ENCODE measurements at regions not wholly inside any gene's neighbourhood (a gene's known extent, or its start where the extent isn't known, plus 50 kb on each side); places are given as distances from the start of the nearest gene placed in this dataset.

- no peak for FAIRE-seq
- peaks cover 6 to 12% of the 10 kb centered on the region in 2 experiments; a peak in 3 of 5 replicates for H3K4me1 ChIP-seq (replicated peaks in 1 of 2; ENCODE audit: control insufficient read depth in 2 of 2, insufficient read depth in 2 of 2, low read length in 2 of 2)
- H3K4me3 ChIP-seq = no peak overlapping the region
- intact Hi-C loops (cut with micrococcal nuclease) = loop anchor here (10.0 kb wide), 1 partner anchor 265 kb away; the partner anchor contains the start of gene PGRMC2
- WGBS (ENCODE audit: insufficient coverage, low coverage, missing lambda C conversion rate) = 93% methylated on average over 1 of the region's 1 CpG
- no peaks in the 10 kb centered on the region for H3K9me1 ChIP-seq (ENCODE audit: control insufficient read depth, insufficient read depth, low read length)
- BruUV-seq (replicated peaks) = no TSS peak
- ChIA-PET CTCF (ENCODE audit: low intra/inter-chr PET ratio) (no interaction called here), POLR2A (no interaction called here)
- H3K4me2 ChIP-seq (ENCODE audit: insufficient read depth, low read length) = no peak overlapping the region
- no peak overlapping the region for H3K27ac ChIP-seq (ENCODE audit: extremely low read depth, low read depth, low read length)
- no peaks in the 10 kb centered on the region for H3K79me2 ChIP-seq (ENCODE audit: control insufficient read depth, insufficient read depth, low read length)
- DNase-seq (ENCODE audit: extremely low read depth in 1 of 4, low spot score in 3 of 4) = no peak
- no peak overlapping the region for H3K9ac ChIP-seq (ENCODE audit: insufficient read depth in 1 of 2, low read depth in 2 of 2, low read length in 2 of 2)
- no peaks in the 10 kb centered on the region for H3K36me3 ChIP-seq (ENCODE audit: control insufficient read depth, insufficient read depth, low read length)
- no peak overlapping the region for H2AFZ ChIP-seq (ENCODE audit: low read depth, low read length)
- ATAC-seq = no peak
- in situ Hi-C loops (cut with MboI) = no loop called here
- no peaks in the 10 kb centered on the region for H4K20me1 ChIP-seq (replicated peaks; ENCODE audit: control insufficient read depth, insufficient read depth, low read length)
- no peaks in the 10 kb centered on the region for H3K27me3 ChIP-seq (ENCODE audit: control insufficient read depth in 2 of 2, insufficient read depth in 2 of 2, low read length in 2 of 2)
- H3K9me3 ChIP-seq (replicated peaks; ENCODE audit: control insufficient read depth, insufficient read depth, low read depth, low read length) = no peaks in the 10 kb centered on the region
- TF ChIP-seq ZBTB5 (IDR thresholded peaks at IDR 0.05) (no peak), ZNF133 (CRISPR knock-in tag; IDR thresholded peaks at IDR 0.05) (no peak), RREB1 (CRISPR knock-in tag; IDR thresholded peaks at IDR 0.05) (no peak), ETS2 (tag; IDR thresholded peaks at IDR 0.05; ENCODE audit: borderline replicate concordance, poor library complexity, severe bottlenecking) (no peak), ZNF224 (CRISPR knock-in tag; IDR thresholded peaks at IDR 0.05) (no peak), CREM (IDR thresholded peaks at IDR 0.05; ENCODE audit: low read depth) (no peak), RCOR1 (IDR thresholded peaks at IDR 0.05; ENCODE audit: borderline replicate concordance in 1 of 2, low read depth in 2 of 2, low read length in 2 of 2) (no peak), ERF (CRISPR knock-in tag; IDR thresholded peaks at IDR 0.05) (no peak), HDGF (IDR thresholded peaks at IDR 0.05) (no peak), HNRNPLL (IDR thresholded peaks at IDR 0.05; ENCODE audit: low read depth, low read length, poor library complexity, severe bottlenecking) (no peak), ZNF143 (CRISPR knock-in tag; IDR thresholded peaks at IDR 0.05) (no peak), CBX2 (IDR thresholded peaks at IDR 0.05; ENCODE audit: insufficient read depth, low read length, poor library complexity, severe bottlenecking) (no peak), TRIM24 (IDR thresholded peaks at IDR 0.05) (no peak), ZC3H4 (CRISPR knock-in tag; IDR thresholded peaks at IDR 0.05; ENCODE audit: borderline replicate concordance) (no peak), MIER1 (IDR thresholded peaks at IDR 0.05; ENCODE audit: low read depth) (no peak), DACH1 (IDR thresholded peaks at IDR 0.05; ENCODE audit: partially characterized antibody) (no peak), RUNX1 (IDR thresholded peaks at IDR 0.05; ENCODE audit: low read depth) (no peak), TAF7 (tag; IDR thresholded peaks at IDR 0.05) (no peak)
These were observed 259.9 kb upstream of the JADE1 start for GRCh38 chr4:128549636-128550035.
